ENCODE measurements at regions not wholly inside any gene's neighbourhood (a gene's known extent, or its start where the extent isn't known, plus 50 kb on each side); places are given as distances from the start of the nearest gene placed in this dataset.

GRCh38 chr11:134524201-134524600, 112.2 kb upstream of the B3GAT1 start:
- intact Hi-C loops (cut with micrococcal nuclease) = no loop called here

GRCh38 chr11:134522782-134523570, 110.9 kb upstream of the B3GAT1 start:
- intact Hi-C loops (cut with micrococcal nuclease) = no loop called here

- intact Hi-C loops (cut with micrococcal nuclease) = no loop called here
These were observed 109.6 kb upstream of the B3GAT1 start for GRCh38 chr11:134521452-134522289.

- intact Hi-C loops (cut with micrococcal nuclease) = no loop called here
These were observed 109.0 kb upstream of the B3GAT1 start for GRCh38 chr11:134521001-134521400.

- intact Hi-C loops (cut with micrococcal nuclease) = no loop called here
These were observed 107.7 kb upstream of the B3GAT1 start for GRCh38 chr11:134519788-134520187.

- intact Hi-C loops (cut with micrococcal nuclease) = no loop called here
These were observed 107.3 kb upstream of the B3GAT1 start for GRCh38 chr11:134519390-134519750.

- intact Hi-C loops (cut with micrococcal nuclease) = no loop called here
These were observed 106.8 kb upstream of the B3GAT1 start for GRCh38 chr11:134518616-134519389.

- intact Hi-C loops (cut with micrococcal nuclease) = no loop called here
These were observed 105.7 kb upstream of the B3GAT1 start for GRCh38 chr11:134517621-134518293.

- intact Hi-C loops (cut with micrococcal nuclease) = no loop called here
These were observed 105.1 kb upstream of the B3GAT1 start for GRCh38 chr11:134517115-134517514.

GRCh38 chr11:134516529-134516928, 104.5 kb upstream of the B3GAT1 start:
- intact Hi-C loops (cut with micrococcal nuclease) = no loop called here

- intact Hi-C loops (cut with micrococcal nuclease) = no loop called here
These were observed 103.3 kb upstream of the B3GAT1 start for GRCh38 chr11:134515081-134515960.

- intact Hi-C loops (cut with micrococcal nuclease) = no loop called here
These were observed 102.4 kb upstream of the B3GAT1 start for GRCh38 chr11:134514354-134514951.

GRCh38 chr11:134513585-134514120, 101.6 kb upstream of the B3GAT1 start:
- intact Hi-C loops (cut with micrococcal nuclease) = no loop called here

GRCh38 chr11:134512571-134513538, 100.8 kb upstream of the B3GAT1 start:
- intact Hi-C loops (cut with micrococcal nuclease) = no loop called here

GRCh38 chr11:134512061-134512460, 100.0 kb upstream of the B3GAT1 start:
- intact Hi-C loops (cut with micrococcal nuclease) = no loop called here

- intact Hi-C loops (cut with micrococcal nuclease) = no loop called here
These were observed 99.2 kb upstream of the B3GAT1 start for GRCh38 chr11:134511255-134511654.

GRCh38 chr11:134510233-134511040, 98.4 kb upstream of the B3GAT1 start:
- intact Hi-C loops (cut with micrococcal nuclease) = no loop called here
